ENCODE measurements at regions not wholly inside any gene's neighbourhood (a gene's known extent, or its start where the extent isn't known, plus 50 kb on each side); places are given as distances from the start of the nearest gene placed in this dataset.

- no peak overlapping the region for H3K14ac ChIP-seq (replicated peaks; ENCODE audit: low read depth, low read length)
- dilution Hi-C loops (cut with HindIII; ENCODE audit: low sequenced_read_pairs, unreplicated experiment) (no loop called here), intact Hi-C loops (cut with micrococcal nuclease) (no loop called here), in situ Hi-C loops (cut with MboI; ENCODE audit: low sequenced_read_pairs) (no loop called here)
- no peak for TF ChIP-seq MAFK (IDR thresholded peaks at IDR 0.05; ENCODE audit: low read depth, low read length)
- TF ChIP-seq CEBPB (IDR thresholded peaks at IDR 0.05; ENCODE audit: low read depth, low read length): no peak
- H3K4me2 ChIP-seq (ENCODE audit: low read depth, low read length): no peak overlapping the region
- no peak overlapping the region for H2BK5ac ChIP-seq (ENCODE audit: low read depth, low read length, poor library complexity, severe bottlenecking)
- H2BK15ac ChIP-seq (ENCODE audit: low read depth, low read length): no peak overlapping the region
- H4K91ac ChIP-seq (ENCODE audit: insufficient read depth, low read depth, low read length): no peak overlapping the region
- H3K9me1 ChIP-seq (ENCODE audit: insufficient read depth, low read length): no peaks in the 10 kb centered on the region
- no peaks in the 10 kb centered on the region for H3K36me3 ChIP-seq (ENCODE audit: control insufficient read depth, insufficient read depth, low read length)
- H4K5ac ChIP-seq (ENCODE audit: low read depth, low read length): no peak overlapping the region
- H2BK120ac ChIP-seq (ENCODE audit: low read depth, low read length): no peak overlapping the region
- no TSS peak for BruUV-seq (replicated peaks)
- WGBS, 2 experiments (ENCODE audit: extremely low coverage in 2 of 2, insufficient read length in 1 of 2): 40% methylated on average over 1 of the region's 4 CpGs; no CpG with 5 or more reads in 1 of the 2 experiments
- no peak overlapping the region for H2AFZ ChIP-seq (replicated peaks; ENCODE audit: low read length, poor library complexity)
- H3K4ac ChIP-seq (ENCODE audit: low read depth, low read length): no peak overlapping the region
- no peaks in the 10 kb centered on the region for H3K4me1 ChIP-seq (ENCODE audit: control insufficient read depth, insufficient read depth, low read length)
- H2AK9ac ChIP-seq (replicated peaks; ENCODE audit: low read depth, low read length, poor library complexity): no peak overlapping the region
- no peak overlapping the region for H2AK5ac ChIP-seq (ENCODE audit: low read depth, low read length)
- ChIA-PET CTCF (no interaction called here), POLR2A (ENCODE audit: unreplicated experiment) (no interaction called here)
- H3K4me3 ChIP-seq (ENCODE audit: insufficient read depth, low read depth, low read length): no peak overlapping the region
- H2BK20ac ChIP-seq (ENCODE audit: low read depth, low read length): no peak overlapping the region
- H3K9me3 ChIP-seq (ENCODE audit: control insufficient read depth, insufficient read depth, low read length): no peaks in the 10 kb centered on the region
- no peak overlapping the region for H4K8ac ChIP-seq (ENCODE audit: low read depth in 2 of 2, low read length in 2 of 2)
- H3K18ac ChIP-seq (ENCODE audit: low read depth, low read length): no peak overlapping the region
- no peaks in the 10 kb centered on the region for H4K20me1 ChIP-seq (ENCODE audit: insufficient read depth, low read length)
- no peak overlapping the region for H3K23ac ChIP-seq (ENCODE audit: low read depth, low read length)
- no peak for ATAC-seq (ENCODE audit: low read depth)
- no peak overlapping the region for H3K56ac ChIP-seq (ENCODE audit: extremely low read depth, insufficient read depth, low read length)
- DNase-seq: no peak
- H3K27ac ChIP-seq (ENCODE audit: insufficient read depth, low read length): no peak overlapping the region
- no peaks in the 10 kb centered on the region for H3K79me1 ChIP-seq (ENCODE audit: low read depth in 1 of 2, low read length in 2 of 2)
- H3K27me3 ChIP-seq (ENCODE audit: control insufficient read depth, insufficient read depth, low read length): no peaks in the 10 kb centered on the region; the same call in 1 of the 2 replicates
- H3K9ac ChIP-seq (ENCODE audit: low read depth, low read length): no peak overlapping the region
These were observed 99.3 kb upstream of the ETV3 start for GRCh38 chr1:157237522-157237921.
